ENCODE measurements at regions not wholly inside any gene's neighbourhood (a gene's known extent, or its start where the extent isn't known, plus 50 kb on each side); places are given as distances from the start of the nearest gene placed in this dataset.

GRCh38 chr16:48105976-48106375 is 49.8 kb downstream of the ABCC12 start:
- H3K4me3 ChIP-seq (replicated peaks; ENCODE audit: low read depth, low read length), result no peak overlapping the region
- no peak for TF ChIP-seq CTCF (IDR thresholded peaks at IDR 0.05; ENCODE audit: low read depth, low read length, missing control alignments)
- no peak for DNase-seq (ENCODE audit: extremely low read depth, low read depth)

- TF ChIP-seq CTCF (IDR thresholded peaks at IDR 0.05; ENCODE audit: low read depth, low read length, missing control alignments), result no peak
- no peak overlapping the region for H3K4me3 ChIP-seq (replicated peaks; ENCODE audit: low read depth, low read length)
These were observed 50.3 kb downstream of the ABCC12 start for GRCh38 chr16:48105456-48105855.

GRCh38 chr16:48103591-48103990 is 52.2 kb downstream of the ABCC12 start:
- no peak for TF ChIP-seq CTCF (IDR thresholded peaks at IDR 0.05; ENCODE audit: low read depth, low read length, missing control alignments)
- no peak overlapping the region for H3K4me3 ChIP-seq (replicated peaks; ENCODE audit: low read depth, low read length)
- DNase-seq (ENCODE audit: extremely low read depth, low read depth), result no peak

More at GRCh38 chr16:48105456-48105855, 50.3 kb downstream of the ABCC12 start:
- DNase-seq (ENCODE audit: extremely low read depth, low read depth), result no peak

- DNase-seq (ENCODE audit: extremely low read depth, low read depth), result no peak
- no peak for TF ChIP-seq CTCF (IDR thresholded peaks at IDR 0.05; ENCODE audit: low read depth, low read length, missing control alignments)
- H3K4me3 ChIP-seq (replicated peaks; ENCODE audit: low read depth, low read length), result no peak overlapping the region
These were observed 53.4 kb downstream of the ABCC12 start for GRCh38 chr16:48102083-48103008.

- no peak for DNase-seq (ENCODE audit: extremely low read depth, low read depth)
- H3K4me3 ChIP-seq (replicated peaks; ENCODE audit: low read depth, low read length), result no peak overlapping the region
- no peak for TF ChIP-seq CTCF (IDR thresholded peaks at IDR 0.05; ENCODE audit: low read depth, low read length, missing control alignments)
These were observed 54.6 kb downstream of the ABCC12 start for GRCh38 chr16:48101069-48101674.

- no peak for DNase-seq (ENCODE audit: extremely low read depth, low read depth)
- H3K4me3 ChIP-seq (replicated peaks; ENCODE audit: low read depth, low read length), result no peak overlapping the region
- TF ChIP-seq CTCF (IDR thresholded peaks at IDR 0.05; ENCODE audit: low read depth, low read length, missing control alignments), result no peak
These were observed 56.3 kb downstream of the ABCC12 start for GRCh38 chr16:48099455-48099854.

Data from HFF-Myc (cell line).